HG03039 (cell line): ENCODE measurements at regions not wholly inside any gene's neighbourhood (a gene's known extent, or its start where the extent isn't known, plus 50 kb on each side); places are given as distances from the start of the nearest gene placed in this dataset.

ENCODE experiments used
- ATAC-seq: cut with Tn5 transposase; IDR thresholded peaks from one replicate; pipeline ENCODE4 v1.9.1; 2021; ENCODE audit warnings: mild to moderate bottlenecking, moderate library complexity; ENCODE audit not compliant: unreplicated experiment

GRCh38 chr2:220450846-220451245 is 823.4 kb downstream of the SLC4A3 start:
- ATAC-seq: no peak

GRCh38 chr2:220451438-220451837 is 824.0 kb downstream of the SLC4A3 start:
- ATAC-seq: no peak

GRCh38 chr2:220452561-220452960 is 825.1 kb downstream of the SLC4A3 start:
- no peak for ATAC-seq

GRCh38 chr2:220455351-220455990 is 828.0 kb downstream of the SLC4A3 start:
- no peak for ATAC-seq

- ATAC-seq: no peak
Measured at GRCh38 chr2:220458051-220458450, 830.6 kb downstream of the SLC4A3 start.

GRCh38 chr2:220460257-220460985 is 833.0 kb downstream of the SLC4A3 start:
- ATAC-seq: no peak

- no peak for ATAC-seq
Measured at GRCh38 chr2:220463876-220464275, 836.4 kb downstream of the SLC4A3 start.

GRCh38 chr2:220465700-220466099 is 838.3 kb downstream of the SLC4A3 start:
- ATAC-seq: no peak

- ATAC-seq: no peak
Measured at GRCh38 chr2:220466251-220466691, 838.8 kb downstream of the SLC4A3 start.

GRCh38 chr2:220469201-220469600 is 841.8 kb downstream of the SLC4A3 start:
- ATAC-seq: no peak

- no peak for ATAC-seq
Measured at GRCh38 chr2:220473611-220474010, 846.2 kb downstream of the SLC4A3 start.

GRCh38 chr2:220476877-220477276 is 849.4 kb downstream of the SLC4A3 start:
- ATAC-seq: no peak

GRCh38 chr2:220478305-220479058 is 851.1 kb downstream of the SLC4A3 start:
- ATAC-seq: no peak

GRCh38 chr2:220482716-220483115 is 855.3 kb downstream of the SLC4A3 start:
- no peak for ATAC-seq

- ATAC-seq: no peak
Measured at GRCh38 chr2:220489121-220489520, 861.7 kb downstream of the SLC4A3 start.

GRCh38 chr2:220491670-220492069 is 864.2 kb downstream of the SLC4A3 start:
- no peak for ATAC-seq

GRCh38 chr2:220493871-220494525 is 866.6 kb downstream of the SLC4A3 start:
- ATAC-seq: no peak

- no peak for ATAC-seq
Measured at GRCh38 chr2:220496513-220496912, 869.1 kb downstream of the SLC4A3 start.

- no peak for ATAC-seq
Measured at GRCh38 chr2:220499225-220499624, 871.8 kb downstream of the SLC4A3 start.

GRCh38 chr2:220502539-220502938 is 875.1 kb downstream of the SLC4A3 start:
- ATAC-seq: no peak

GRCh38 chr2:220503431-220503830 is 876.0 kb downstream of the SLC4A3 start:
- no peak for ATAC-seq
